H9 (cell line): ENCODE measurements at regions not wholly inside any gene's neighbourhood (a gene's known extent, or its start where the extent isn't known, plus 50 kb on each side); places are given as distances from the start of the nearest gene placed in this dataset.

Source experiments
- DNase-seq: peaks from one replicate; pipeline ENCODE4 v3.0.0-alpha.2; 2017
- H2AFZ ChIP-seq: one replicate; pipeline ENCODE4 v1.6.1; 2013; ENCODE audit warnings: mild to moderate bottlenecking, low read length, control low read depth, moderate library complexity
- H2AK5ac ChIP-seq: 2 replicates; pipeline ENCODE4 v1.6.1; 2013; ENCODE audit warnings: low read length, control low read depth, mixed read lengths; ENCODE audit not compliant: insufficient read length
- H2BK120ac ChIP-seq: one replicate; pipeline ENCODE4 v1.6.1; 2013; ENCODE audit warnings: low read depth, mild to moderate bottlenecking, low read length, control low read depth, inconsistent platforms; ENCODE audit not compliant: poor library complexity, severe bottlenecking
- H2BK12ac ChIP-seq: 2 replicates; pipeline ENCODE4 v1.6.1; 2013; ENCODE audit warnings: low read length, control low read depth, mixed read lengths, low read depth; ENCODE audit not compliant: insufficient read length
- H2BK15ac ChIP-seq: 2 replicates; pipeline ENCODE4 v1.6.1; 2013; ENCODE audit warnings: low read depth, low read length, control low read depth
- H2BK20ac ChIP-seq: one replicate; pipeline ENCODE4 v1.6.1; 2013; ENCODE audit warnings: low read depth, mild to moderate bottlenecking, low read length, control low read depth, inconsistent platforms; ENCODE audit not compliant: poor library complexity, severe bottlenecking
- H2BK5ac ChIP-seq: 2 replicates; pipeline ENCODE4 v1.6.1; 2013; ENCODE audit warnings: low read length, control low read depth, mixed read lengths; ENCODE audit not compliant: insufficient read length
- H3K14ac ChIP-seq: 2 replicates; pipeline ENCODE4 v1.6.1; 2013; ENCODE audit warnings: low read length, control low read depth; ENCODE audit not compliant: insufficient read depth
- H3K18ac ChIP-seq: 2 replicates; pipeline ENCODE4 v1.6.1; 2013; ENCODE audit warnings: low read depth, mild to moderate bottlenecking, mixed read lengths, low read length, control low read depth; ENCODE audit not compliant: insufficient read length
- H3K23ac ChIP-seq: 2 replicates; pipeline ENCODE4 v1.6.1; 2013; ENCODE audit warnings: low read length, control low read depth, mixed read lengths, low read depth; ENCODE audit not compliant: insufficient read length
- H3K23me2 ChIP-seq: 2 replicates; pipeline ENCODE4 v1.6.1; 2013; ENCODE audit warnings: low read depth, mild to moderate bottlenecking, mixed read lengths, low read length, control low read depth; ENCODE audit not compliant: insufficient read length, poor library complexity, severe bottlenecking
- H3K27ac ChIP-seq: 2 replicates; pipeline ENCODE4 v1.5.1; 2013; ENCODE audit warnings: low read length, control low read depth, mixed read lengths, low read depth; ENCODE audit not compliant: insufficient read length
- H3K27me3 ChIP-seq: 2 replicates; pipeline ENCODE4 v1.6.1; 2013; ENCODE audit warnings: low read length, control low read depth, inconsistent platforms; ENCODE audit not compliant: insufficient read depth
- H3K4ac ChIP-seq: 2 replicates; pipeline ENCODE4 v1.6.1; 2013; ENCODE audit warnings: low read depth, mild to moderate bottlenecking, control low read depth, inconsistent platforms, low read length, moderate library complexity
- H3K4me1 ChIP-seq: 2 replicates; pipeline ENCODE4 v1.6.1; 2013; ENCODE audit warnings: low read length, control low read depth, inconsistent platforms; ENCODE audit not compliant: insufficient read depth
- H3K4me2 ChIP-seq: 2 replicates; pipeline ENCODE4 v1.6.1; 2013; ENCODE audit warnings: low read length, control low read depth, mixed read lengths; ENCODE audit not compliant: insufficient read length, insufficient read depth
- H3K56ac ChIP-seq: 2 replicates; pipeline ENCODE4 v1.6.1; 2013; ENCODE audit warnings: low read depth, mild to moderate bottlenecking, mixed read lengths, low read length, control low read depth; ENCODE audit not compliant: insufficient read length
- H3K79me1 ChIP-seq: 2 replicates; pipeline ENCODE4 v1.6.1; 2013; ENCODE audit warnings: low read depth, mild to moderate bottlenecking, moderate library complexity, low read length, control low read depth, inconsistent platforms; ENCODE audit not compliant: insufficient read depth, poor library complexity, severe bottlenecking
- H3K79me2 ChIP-seq: 2 replicates; pipeline ENCODE4 v1.6.1; 2013; ENCODE audit warnings: low read length, control low read depth, inconsistent platforms; ENCODE audit not compliant: insufficient read depth
- H3K9ac ChIP-seq: 2 replicates; pipeline ENCODE4 v1.6.1; 2013; ENCODE audit warnings: low read length, control low read depth, mixed read lengths; ENCODE audit not compliant: insufficient read length; ENCODE audit errors: extremely low read depth
- H3K9me3 ChIP-seq: one replicate; pipeline ENCODE4 v1.6.1; 2013; ENCODE audit warnings: low read depth, low read length, inconsistent platforms; ENCODE audit not compliant: control insufficient read depth
- H3T11ph ChIP-seq: one replicate; pipeline ENCODE4 v1.6.1; 2013; ENCODE audit warnings: mild to moderate bottlenecking, low read length, control low read depth, inconsistent platforms
- H4K20me1 ChIP-seq: one replicate; pipeline ENCODE4 v1.6.1; 2013; ENCODE audit not compliant: control insufficient read depth, insufficient read length, insufficient read depth
- H4K5ac ChIP-seq: 2 replicates; pipeline ENCODE4 v1.6.1; 2013; ENCODE audit warnings: low read depth, mild to moderate bottlenecking, mixed read lengths, low read length, control low read depth; ENCODE audit not compliant: insufficient read length
- H4K8ac ChIP-seq: replicated peaks from 2 replicates; pipeline ENCODE4 v1.6.1; 2013; ENCODE audit warnings: low read length, control low read depth, mixed read lengths, low read depth; ENCODE audit not compliant: insufficient read length
- H4K91ac ChIP-seq: 2 replicates; pipeline ENCODE4 v1.6.1; 2013; ENCODE audit warnings: low read depth, mild to moderate bottlenecking, moderate library complexity, mixed read lengths, low read length, control low read depth; ENCODE audit not compliant: insufficient read length
- H3K27ac Mint-ChIP-seq, 3 experiments: 2 replicates in 2 of 3; 3 replicates in 1 of 3; pipeline ENCODE4 v1.8.0; 2020 to 2021; ENCODE audit warnings: mixed read lengths in 3 of 3, mild to moderate bottlenecking in 1 of 3, moderate library complexity in 1 of 3
- H3K27me3 Mint-ChIP-seq: 2 replicates; pipeline ENCODE4 v1.8.0; 2021; ENCODE audit warnings: low read depth, mild to moderate bottlenecking, moderate library complexity, mixed read lengths
- H3K36me3 Mint-ChIP-seq, 3 experiments: 2 replicates in 2 of 3; 3 replicates in 1 of 3; pipeline ENCODE4 v1.8.0; 2020 to 2021; ENCODE audit warnings: low read depth in 3 of 3, mixed read lengths in 3 of 3; ENCODE audit not compliant: insufficient read depth in 1 of 3
- H3K4me1 Mint-ChIP-seq, 2 experiments: 2 replicates each; pipeline ENCODE4 v1.8.0; 2020; ENCODE audit warnings: mixed read lengths in 2 of 2
- H3K4me3 Mint-ChIP-seq, 2 experiments: 2 replicates in 1 of 2; 3 replicates in 1 of 2; pipeline ENCODE4 v1.8.0; 2020 to 2021; ENCODE audit warnings: mild to moderate bottlenecking in 2 of 2, mixed read lengths in 2 of 2, moderate library complexity in 1 of 2
- H3K9me3 Mint-ChIP-seq, 2 experiments: 2 replicates in 1 of 2; 3 replicates in 1 of 2; pipeline ENCODE4 v1.8.0; 2020; ENCODE audit warnings: mild to moderate bottlenecking in 2 of 2, mixed read lengths in 2 of 2, moderate library complexity in 1 of 2
- CTCF ChIP-seq: fragments of 200-600 bp; sonication (generic); conservative IDR thresholded peaks from 3 replicates; pipeline ENCODE4 v1.8.0; 2021; ENCODE audit warnings: antibody characterized with exemption, mild to moderate bottlenecking
- WGBS: extraction: QIAGEN DNeasy Blood & Tissue Kit; methylation state at CpG from one replicate; pipeline ENCODE4 v1.1.7; 2013; ENCODE audit warnings: missing lambda C conversion rate, low lambda C conversion rate, mixed read lengths; ENCODE audit not compliant: insufficient read length; ENCODE audit errors: extremely low coverage; 5-methylcytosine and 5-hydroxymethylcytosine counted together

GRCh38 chr10:8325024-8325980 lies 270.8 kb downstream of the GATA3 start:
- no peak overlapping the region for H2BK120ac ChIP-seq
- Mint-ChIP-seq H3K9me3 (no peaks in the 10 kb centered on the region), H3K4me3 (no peak overlapping the region), H3K27ac (no peak overlapping the region), H3K4me1 (peaks cover 4 to 5% of the 10 kb centered on the region in 2 experiments; a peak in 1 of 4 replicates), H3K27me3 (peaks cover 17% of the 10 kb centered on the region), H3K36me3 (no peaks in the 10 kb centered on the region)
- H3K56ac ChIP-seq = no peak overlapping the region
- no peaks in the 10 kb centered on the region for H3K79me1 ChIP-seq
- no peaks in the 10 kb centered on the region for H4K20me1 ChIP-seq
- H3K27me3 ChIP-seq = no peaks in the 10 kb centered on the region
- no peak overlapping the region for H2BK5ac ChIP-seq
- no peaks in the 10 kb centered on the region for H3K23me2 ChIP-seq
- no peak for DNase-seq
- H3K4me1 ChIP-seq = no peaks in the 10 kb centered on the region
- no peak overlapping the region for H3K14ac ChIP-seq
- H2AFZ ChIP-seq = no peak overlapping the region
- H2BK20ac ChIP-seq = no peak overlapping the region
- H3K9me3 ChIP-seq = no peaks in the 10 kb centered on the region
- no peak overlapping the region for H3K23ac ChIP-seq
- no peak for TF ChIP-seq CTCF
- H3K79me2 ChIP-seq = no peaks in the 10 kb centered on the region
- H2AK5ac ChIP-seq = no peak overlapping the region
- no peak overlapping the region for H3K27ac ChIP-seq
- 100% methylated on average over 2 of the region's 6 CpGs for WGBS
- H4K5ac ChIP-seq = no peak overlapping the region
- no peak overlapping the region for H2BK15ac ChIP-seq
- H3K9ac ChIP-seq = no peak overlapping the region
- no peak overlapping the region for H3K4me2 ChIP-seq
- no peak overlapping the region for H2BK12ac ChIP-seq
- no peak overlapping the region for H3K4ac ChIP-seq
- no peak overlapping the region for H3K18ac ChIP-seq
- H4K91ac ChIP-seq = no peak overlapping the region
- no peak overlapping the region for H3T11ph ChIP-seq
- no peak overlapping the region for H4K8ac ChIP-seq
